Adrenal gland (tissue), 9 donors: ENCODE measurements at regions not wholly inside any gene's neighbourhood (a gene's known extent, or its start where the extent isn't known, plus 50 kb on each side); places are given as distances from the start of the nearest gene placed in this dataset.

Experiments
- DNase-seq, 7 donors: peaks; one replicate each; pipeline ENCODE4 v3.0.0-alpha.2; 2019 to 2020
- H3K27ac ChIP-seq, 5 donors: fragments of 200-600 bp; sonication (generic) in 4 of 5; 1 replicate in 3 of 5; 2 replicates in 2 of 5; pipeline versions ENCODE4 v1.5.1 to v1.8.0; 2016 to 2020; ENCODE audit warnings: mild to moderate bottlenecking in 1 of 5
- H3K27me3 ChIP-seq: fragments of 200-600 bp; 2 replicates; pipeline ENCODE4 v1.8.0; 2021
- H3K36me3 ChIP-seq, 2 donors: fragments of 200-600 bp; replicated peaks in 1 of 2; 1 replicate in 1 of 2; 2 replicates in 1 of 2; pipeline versions ENCODE4 v1.5.1 to v1.8.0; 2018 to 2022
- H3K4me1 ChIP-seq, 2 donors: fragments of 200-600 bp; replicated peaks in 1 of 2; 1 replicate in 1 of 2; 2 replicates in 1 of 2; pipeline versions ENCODE4 v1.5.1 to v1.8.0; 2018 to 2021
- H3K4me3 ChIP-seq, 4 donors: fragments of 200-600 bp; sonication (generic) in 3 of 4; one replicate each; pipeline ENCODE4 v1.5.1; 2016 to 2018
- H3K9me3 ChIP-seq, 3 donors: fragments of 200-600 bp; sonication (generic) in 1 of 3; replicated peaks in 1 of 3; 1 replicate in 2 of 3; 2 replicates in 1 of 3; pipeline versions ENCODE4 v1.5.1 to v1.8.0; 2016 to 2021
- POLR2A ChIP-seq, 2 donors: fragments of 450-650 bp; IDR thresholded peaks; one replicate each; pipeline ENCODE4 v1.6.1; 2017; ENCODE audit warnings: antibody characterized with exemption in 2 of 2, mild to moderate bottlenecking in 2 of 2, moderate library complexity in 1 of 2
- WGBS, 4 donors: extraction: QIAGEN DNeasy Blood & Tissue Kit in 2 of 4; methylation state at CpG; one replicate each; pipeline versions ENCODE4 v1.1.5 to v1.1.7; 2013 to 2017; 5-methylcytosine and 5-hydroxymethylcytosine counted together
- intact Hi-C, 2 donors: fragments of 100-400 bp; cut with DNase I; formaldehyde crosslinking; loops; one replicate each; pipeline versions ENCODE4 v1.14.1 to v1.15.0; 2022 to 2023
- TF ChIP-seq, protein P1 (sequence below), 6 experiments: fragments of 450-650 bp in 4 of 6; fragments of 200-600 bp in 2 of 6; sonication (generic) in 1 of 6; IDR thresholded peaks; 1 replicate in 5 of 6; 2 replicates in 1 of 6; pipeline versions ENCODE4 v1.5.1 to v1.8.0; 2016 to 2021; ENCODE audit warnings: antibody characterized with exemption in 6 of 6, mild to moderate bottlenecking in 2 of 6, moderate library complexity in 1 of 6
- donor health status: healthy with polysubstance abuse.
- donor health status: Bipolar disorder and iron deficiency.
- donor health status: DM: yes; HTN: yes; CAD: no.
- donor health status: DM: no; HTN: no; CAD: no.
- donor health status: DM: no; HTN: no; CAD: no.

DNA sequence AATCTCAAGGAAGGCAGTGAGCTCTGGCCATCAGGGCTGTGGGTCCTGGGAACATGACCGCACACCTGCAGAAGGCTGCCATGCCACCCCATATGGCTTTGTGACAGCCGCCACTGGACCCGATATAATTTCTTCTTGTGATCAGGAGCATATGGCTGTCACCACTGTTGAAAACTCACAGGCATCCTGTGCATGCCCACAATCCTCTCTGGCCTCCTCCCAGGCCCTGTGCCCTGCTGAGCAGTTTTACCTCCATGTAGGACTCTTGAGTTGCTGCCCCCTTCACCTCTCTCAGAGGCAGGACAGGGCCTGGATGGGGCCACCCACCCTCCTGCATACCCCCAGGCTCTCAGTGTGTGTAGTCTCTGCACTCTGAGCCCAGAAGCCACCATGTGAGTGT is 391.9 kb upstream of the AKR1E2 start:
- no peak for DNase-seq
- TF ChIP-seq, protein P1, sequence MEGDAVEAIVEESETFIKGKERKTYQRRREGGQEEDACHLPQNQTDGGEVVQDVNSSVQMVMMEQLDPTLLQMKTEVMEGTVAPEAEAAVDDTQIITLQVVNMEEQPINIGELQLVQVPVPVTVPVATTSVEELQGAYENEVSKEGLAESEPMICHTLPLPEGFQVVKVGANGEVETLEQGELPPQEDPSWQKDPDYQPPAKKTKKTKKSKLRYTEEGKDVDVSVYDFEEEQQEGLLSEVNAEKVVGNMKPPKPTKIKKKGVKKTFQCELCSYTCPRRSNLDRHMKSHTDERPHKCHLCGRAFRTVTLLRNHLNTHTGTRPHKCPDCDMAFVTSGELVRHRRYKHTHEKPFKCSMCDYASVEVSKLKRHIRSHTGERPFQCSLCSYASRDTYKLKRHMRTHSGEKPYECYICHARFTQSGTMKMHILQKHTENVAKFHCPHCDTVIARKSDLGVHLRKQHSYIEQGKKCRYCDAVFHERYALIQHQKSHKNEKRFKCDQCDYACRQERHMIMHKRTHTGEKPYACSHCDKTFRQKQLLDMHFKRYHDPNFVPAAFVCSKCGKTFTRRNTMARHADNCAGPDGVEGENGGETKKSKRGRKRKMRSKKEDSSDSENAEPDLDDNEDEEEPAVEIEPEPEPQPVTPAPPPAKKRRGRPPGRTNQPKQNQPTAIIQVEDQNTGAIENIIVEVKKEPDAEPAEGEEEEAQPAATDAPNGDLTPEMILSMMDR (IDR thresholded peaks at IDR 0.05) = no peak
- no peak for TF ChIP-seq POLR2A (IDR thresholded peaks at IDR 0.05)
- no peaks in the 10 kb centered on the region for H3K27me3 ChIP-seq
- no peaks in the 10 kb centered on the region for H3K4me1 ChIP-seq
- WGBS, 4 donors = 92 to 95% (median 95%) methylated on average over 3 of the region's 3 CpGs
- no peaks in the 10 kb centered on the region for H3K36me3 ChIP-seq
- H3K27ac ChIP-seq = no peak overlapping the region
- intact Hi-C loops = no loop called here
- no peaks in the 10 kb centered on the region for H3K9me3 ChIP-seq
- no peak overlapping the region for H3K4me3 ChIP-seq

DNA sequence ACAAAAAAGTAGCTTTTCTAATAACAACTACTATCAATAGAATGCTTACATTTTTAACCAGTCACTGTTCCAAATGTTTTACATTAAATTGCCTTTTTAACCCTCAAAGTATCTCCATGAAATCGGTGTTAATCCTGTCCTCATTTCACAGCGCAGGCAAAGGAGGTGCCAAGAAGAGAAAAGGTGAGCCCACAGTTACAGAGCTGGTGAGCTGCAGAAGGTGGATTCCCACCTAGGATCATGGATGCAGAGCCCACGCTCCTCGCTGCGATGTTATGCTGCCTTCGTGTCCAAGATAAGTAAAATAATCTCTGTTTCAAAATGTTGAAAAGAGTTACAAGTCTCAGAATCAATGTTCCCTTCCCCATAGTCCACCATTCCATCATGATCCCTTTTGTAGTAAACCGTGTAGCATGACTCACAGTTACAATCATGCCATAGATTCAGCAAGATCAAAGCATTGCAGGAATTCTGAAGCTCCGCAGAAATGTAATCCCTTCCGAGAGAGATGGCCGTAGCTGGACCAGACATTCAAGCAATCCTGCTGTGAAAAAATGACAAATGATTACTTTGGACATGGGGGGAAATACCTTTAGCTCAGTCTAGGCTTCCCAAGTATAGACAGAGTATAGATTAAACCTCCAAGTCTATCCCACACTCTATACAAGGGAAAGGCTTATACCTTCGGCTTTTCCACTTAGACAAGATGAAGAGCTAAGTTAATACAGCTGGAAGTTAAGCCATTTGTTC is 394.7 kb upstream of the AKR1E2 start:
- intact Hi-C loops = no loop called here
- H3K4me3 ChIP-seq = no peak overlapping the region
- no peaks in the 10 kb centered on the region for H3K27me3 ChIP-seq
- H3K4me1 ChIP-seq = no peaks in the 10 kb centered on the region
- 80 to 87% (median 83%) methylated on average over 11 of the region's 11 CpGs for WGBS, 4 donors
- H3K9me3 ChIP-seq = no peaks in the 10 kb centered on the region
- no peak overlapping the region for H3K27ac ChIP-seq
- TF ChIP-seq, protein P1 (IDR thresholded peaks at IDR 0.05) = no peak
- TF ChIP-seq POLR2A (IDR thresholded peaks at IDR 0.05) = no peak
- DNase-seq = no peak
- no peaks in the 10 kb centered on the region for H3K36me3 ChIP-seq

DNA sequence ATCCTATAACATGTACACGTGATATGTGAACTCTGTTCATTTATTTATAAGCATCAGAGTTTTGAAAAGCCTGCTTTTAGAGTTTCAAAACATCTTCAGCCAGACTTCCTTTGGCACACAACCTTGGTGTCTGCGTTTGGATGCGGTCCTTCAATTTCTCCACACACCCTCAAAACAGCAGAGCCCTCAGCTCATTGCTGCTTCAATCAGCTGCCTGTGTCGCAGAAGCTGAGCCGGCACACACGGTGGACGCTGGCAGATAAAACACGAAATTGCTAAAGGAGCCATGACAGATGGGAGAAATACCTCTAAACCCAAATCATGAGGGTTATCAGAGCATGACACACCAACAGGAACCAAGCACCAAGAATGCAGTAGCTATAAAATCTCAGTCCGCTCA is 396.4 kb upstream of the AKR1E2 start:
- intact Hi-C loops = no loop called here
- no peaks in the 10 kb centered on the region for H3K9me3 ChIP-seq
- no peaks in the 10 kb centered on the region for H3K36me3 ChIP-seq
- WGBS, 4 donors = 74 to 81% (median 76%) methylated on average over 9 of the region's 9 CpGs
- H3K27ac ChIP-seq = no peak overlapping the region
- TF ChIP-seq, protein P1 (IDR thresholded peaks at IDR 0.05) = no peak
- TF ChIP-seq POLR2A (IDR thresholded peaks at IDR 0.05) = no peak
- H3K27me3 ChIP-seq = no peaks in the 10 kb centered on the region
- no peaks in the 10 kb centered on the region for H3K4me1 ChIP-seq
- no peak for DNase-seq
- no peak overlapping the region for H3K4me3 ChIP-seq

DNA sequence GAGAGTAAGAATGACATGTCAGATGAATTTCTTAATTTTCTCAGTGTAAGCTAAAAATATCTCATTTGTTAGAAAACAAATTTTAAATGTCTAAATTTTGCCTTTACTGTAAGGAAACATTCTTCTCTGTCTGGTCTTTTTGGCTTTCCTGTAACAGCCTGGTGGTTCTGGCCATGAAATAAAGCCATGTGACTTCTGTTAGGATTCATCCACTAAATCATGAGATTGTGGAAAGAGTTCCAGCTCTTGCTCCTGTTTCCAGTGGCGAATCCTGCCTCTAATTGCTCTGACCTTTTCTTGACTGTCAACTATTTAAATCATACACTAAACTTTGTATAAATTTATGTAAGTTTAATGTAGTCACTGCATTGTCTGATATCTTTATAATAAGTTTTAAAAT is 398.5 kb upstream of the AKR1E2 start:
- Histone ChIP-seq H3K4me3 (no peak overlapping the region), H3K4me1 (no peaks in the 10 kb centered on the region), H3K36me3 (no peaks in the 10 kb centered on the region), H3K9me3 (no peaks in the 10 kb centered on the region), H3K27me3 (no peaks in the 10 kb centered on the region), H3K27ac (no peak overlapping the region)
- TF ChIP-seq POLR2A (IDR thresholded peaks at IDR 0.05) = no peak
- TF ChIP-seq, protein P1 (IDR thresholded peaks at IDR 0.05) = no peak
- DNase-seq = no peak
- intact Hi-C loops = no loop called here
- 46 to 71% (median 62%) methylated on average over 1 of the region's 1 CpG for WGBS, 4 donors
